GM12878 (cell line): ENCODE measurements at regions not wholly inside any gene's neighbourhood (a gene's known extent, or its start where the extent isn't known, plus 50 kb on each side); places are given as distances from the start of the nearest gene placed in this dataset.

ENCODE experiments used
- ATAC-seq: fragments of 200-7000 bp; cut with Tn5 transposase; 3 replicates; pipeline ENCODE4 v1.9.1; 2020; ENCODE audit warnings: mild to moderate bottlenecking, moderate library complexity
- BruUV-seq: library from RNA; stranded (reverse); fragments of 400-500 nt; replicated peaks from 2 replicates; lab custom pipeline; 2021; lab: Mats Ljungman, UMichigan
- CTCF ChIA-PET: fragments of 300-600 bp; sonication (Branson Sonifier 250); formaldehyde crosslinking; extraction: SDS; loops from one replicate; lab custom pipeline; 2021; ENCODE audit warnings: inconsistent platforms; lab: Yijun Ruan, JAX
- POLR2A ChIA-PET: fragments of 350-600 bp; formaldehyde crosslinking; extraction: SDS; loops from one replicate; lab custom pipeline; 2021; ENCODE audit warnings: inconsistent platforms; lab: Charles Lee
- RAD21 ChIA-PET: fragments of 300-600 bp; sonication (Branson Sonifier 250); formaldehyde crosslinking; loops from one replicate; lab custom pipeline; 2023; ENCODE audit warnings: antibody characterized with exemption; ENCODE audit not compliant: unreplicated experiment; lab: Charles Lee
- SMC1A ChIA-PET: fragments of 300-600 bp; sonication (Branson Sonifier 250); formaldehyde crosslinking; loops from one replicate; lab custom pipeline; 2023; ENCODE audit not compliant: unreplicated experiment, uncharacterized antibody; lab: Charles Lee
- DNase-seq: peaks from one replicate; pipeline ENCODE4 v3.0.0-alpha.2; 2011; ENCODE audit warnings: low read depth, low spot score
- FAIRE-seq: peaks from 3 replicates; lab custom pipeline; 2011; peaks lifted over from hg19 to GRCh38; lab: Jason Lieb, UNC
- H2AFZ ChIP-seq: 2 replicates; pipeline ENCODE4 v1.6.0; 2011; ENCODE audit warnings: low read depth, low read length, control low read depth; ENCODE audit not compliant: control insufficient read depth
- H3K27ac ChIP-seq: 2 replicates; pipeline ENCODE4 v1.5.1; 2011; ENCODE audit warnings: control low read depth; ENCODE audit not compliant: control insufficient read depth, insufficient read depth
- H3K27me3 ChIP-seq, 2 experiments: replicated peaks in 1 of 2; 2 replicates each; pipeline versions ENCODE4 v1.6.0 to v1.6.1; 2011; ENCODE audit warnings: low read length in 1 of 2; ENCODE audit not compliant: control insufficient read depth in 2 of 2, insufficient read depth in 2 of 2
- H3K36me3 ChIP-seq, 2 experiments: 2 replicates each; pipeline ENCODE4 v1.5.1; 2011; ENCODE audit warnings: low read length in 1 of 2; ENCODE audit not compliant: control insufficient read depth in 2 of 2, insufficient read depth in 2 of 2
- H3K4me1 ChIP-seq: 2 replicates; pipeline ENCODE4 v1.6.1; 2011; ENCODE audit warnings: mild to moderate bottlenecking, low read length, moderate library complexity, mixed read lengths; ENCODE audit not compliant: control insufficient read depth, insufficient read depth
- H3K4me2 ChIP-seq: 2 replicates; pipeline ENCODE4 v1.6.0; 2011; ENCODE audit warnings: control low read depth; ENCODE audit not compliant: control insufficient read depth, insufficient read depth
- H3K4me3 ChIP-seq: fragments of 200-600 bp; sonication (generic); 2 replicates; pipeline ENCODE4 v1.5.1; 2016
- H3K79me2 ChIP-seq: 2 replicates; pipeline ENCODE4 v1.6.0; 2011; ENCODE audit warnings: low read length; ENCODE audit not compliant: control insufficient read depth, insufficient read depth
- H3K9ac ChIP-seq: 2 replicates; pipeline ENCODE4 v1.8.0; 2011; ENCODE audit warnings: low read length, control low read depth, mixed read lengths; ENCODE audit not compliant: control insufficient read depth, insufficient read depth
- H3K9me3 ChIP-seq: replicated peaks from 3 replicates; pipeline ENCODE4 v1.5.1; 2011; ENCODE audit warnings: mild to moderate bottlenecking, low read length; ENCODE audit not compliant: control insufficient read depth, insufficient read depth
- H4K20me1 ChIP-seq: 2 replicates; pipeline ENCODE4 v1.6.0; 2011; ENCODE audit not compliant: control insufficient read depth, insufficient read depth
- IRF4 ChIP-seq: IDR thresholded peaks from 2 replicates; pipeline ENCODE4 v1.6.1; 2011; ENCODE audit warnings: low read depth, low read length
- NRF1 ChIP-seq: conservative IDR thresholded peaks from 2 replicates; pipeline ENCODE4 v1.6.1; 2011; ENCODE audit warnings: mild to moderate bottlenecking, low read depth, low read length, improper control_type of control experiment
- POLR2A ChIP-seq: IDR thresholded peaks from 2 replicates; pipeline ENCODE4 v1.6.1; 2011; ENCODE audit warnings: low read depth, mild to moderate bottlenecking, low read length
- SMC3 ChIP-seq: IDR thresholded peaks from 2 replicates; pipeline ENCODE4 v1.6.1; 2011; ENCODE audit warnings: low read length, improper control_type of control experiment, borderline replicate concordance
- SPI1 ChIP-seq: IDR thresholded peaks from 2 replicates; pipeline ENCODE4 v1.6.1; 2011; ENCODE audit warnings: low read depth, mild to moderate bottlenecking, low read length, moderate library complexity, borderline replicate concordance; ENCODE audit not compliant: insufficient read depth
- STAT3 ChIP-seq: IDR thresholded peaks from 2 replicates; pipeline ENCODE4 v1.6.1; 2011; ENCODE audit warnings: low read depth, low read length, improper control_type of control experiment
- ZNF24 ChIP-seq: fragments of 450-650 bp; IDR thresholded peaks from 2 replicates; pipeline ENCODE4 v1.6.1; 2017; ENCODE audit warnings: antibody characterized with exemption, mild to moderate bottlenecking
- WGBS: methylation state at CpG from one replicate; pipeline ENCODE4 v1.1.6; 2016; ENCODE audit warnings: low lambda C conversion rate; ENCODE audit not compliant: insufficient replicate concordance, insufficient coverage; ENCODE audit errors: missing lambda C conversion rate; 5-methylcytosine and 5-hydroxymethylcytosine counted together
- in situ Hi-C: fragments of 300-500 bp; cut with MboI; formaldehyde crosslinking; loops from 9 replicates; pipeline ENCODE4 v1.14.3; 2018; ENCODE audit warnings: mixed read lengths
- intact Hi-C: fragments of 100-400 bp; cut with micrococcal nuclease; formaldehyde crosslinking; loops from one replicate; pipeline ENCODE4 v1.14.2; 2022; ENCODE audit not compliant: unreplicated experiment

GRCh38 chr1:229132706-229133105 lies 138.2 kb upstream of the RAB4A start:
- POLR2A ChIA-PET: no interaction called here
- H3K27me3 ChIP-seq: peaks cover 0 to 6% of the 10 kb centered on the region in 2 experiments; a peak in 1 of 4 replicates
- H3K79me2 ChIP-seq: no peaks in the 10 kb centered on the region
- RAD21 ChIA-PET: no interaction called here
- FAIRE-seq: no peak
- H3K36me3 ChIP-seq: no peaks in the 10 kb centered on the region
- no TSS peak for BruUV-seq
- H3K4me2 ChIP-seq: no peak overlapping the region
- no peak overlapping the region for H3K27ac ChIP-seq
- SMC1A ChIA-PET: no interaction called here
- H3K4me3 ChIP-seq: no peak overlapping the region
- intact Hi-C loops (no loop called here), in situ Hi-C loops (no loop called here)
- H2AFZ ChIP-seq: no peak overlapping the region
- no peak for ATAC-seq
- CTCF ChIA-PET: no interaction called here
- peaks cover 8% of the 10 kb centered on the region for H3K4me1 ChIP-seq
- no peak overlapping the region for H3K9ac ChIP-seq
- H3K9me3 ChIP-seq: no peaks in the 10 kb centered on the region; the same call in 2 of the 3 replicates
- no peaks in the 10 kb centered on the region for H4K20me1 ChIP-seq
- DNase-seq: no peak
- TF ChIP-seq STAT3: no peak
- TF ChIP-seq SMC3: no peak
- no peak for TF ChIP-seq NRF1
- TF ChIP-seq ZNF24: no peak
- TF ChIP-seq POLR2A: no peak
- TF ChIP-seq, all 136 proteins: peak for 0

- H3K9me3 ChIP-seq: no peaks in the 10 kb centered on the region; the same call in 2 of the 3 replicates
- no peak overlapping the region for H3K4me3 ChIP-seq
- peaks cover 0 to 6% of the 10 kb centered on the region in 2 experiments; a peak in 1 of 4 replicates for H3K27me3 ChIP-seq
- no peak for DNase-seq
- ChIA-PET SMC1A (no interaction called here), CTCF (no interaction called here), RAD21 (no interaction called here)
- H2AFZ ChIP-seq: no peak overlapping the region
- H4K20me1 ChIP-seq: no peaks in the 10 kb centered on the region
- intact Hi-C loops (no loop called here), in situ Hi-C loops (no loop called here)
- no peak overlapping the region for H3K4me2 ChIP-seq
- 35% methylated on average over 2 of the region's 2 CpGs for WGBS
- H3K36me3 ChIP-seq: no peaks in the 10 kb centered on the region
- H3K9ac ChIP-seq: no peak overlapping the region
- no peak overlapping the region for H3K27ac ChIP-seq
- no peaks in the 10 kb centered on the region for H3K79me2 ChIP-seq
- ATAC-seq: no peak
- TF ChIP-seq SPI1: peak; percentile 8; the same call in 1 of the 2 replicates
- TF ChIP-seq IRF4: no peak
- TF ChIP-seq, all 136 proteins: peak for 1
- POLR2A ChIA-PET: no interaction called here
- BruUV-seq: no TSS peak
- FAIRE-seq: no peak
- peaks cover 9% of the 10 kb centered on the region for H3K4me1 ChIP-seq
Observed at GRCh38 chr1:229133151-229133550, 137.8 kb upstream of the RAB4A start.
